NCI-H2029 treated with DMSO at 0.1 percent for 48 hours (cell line): ENCODE measurements at regions not wholly inside any gene's neighbourhood (a gene's known extent, or its start where the extent isn't known, plus 50 kb on each side); places are given as distances from the start of the nearest gene placed in this dataset.
"Not testable (repeated sequence)": the region's sequence is repeated elsewhere in the genome, so short reads cannot be mapped to it uniquely, and the experiment has no call there.

Experiments
- DNase-seq: peaks from one replicate; lab custom pipeline; 2025; lab: John Stamatoyannopoulos, UW

DNA sequence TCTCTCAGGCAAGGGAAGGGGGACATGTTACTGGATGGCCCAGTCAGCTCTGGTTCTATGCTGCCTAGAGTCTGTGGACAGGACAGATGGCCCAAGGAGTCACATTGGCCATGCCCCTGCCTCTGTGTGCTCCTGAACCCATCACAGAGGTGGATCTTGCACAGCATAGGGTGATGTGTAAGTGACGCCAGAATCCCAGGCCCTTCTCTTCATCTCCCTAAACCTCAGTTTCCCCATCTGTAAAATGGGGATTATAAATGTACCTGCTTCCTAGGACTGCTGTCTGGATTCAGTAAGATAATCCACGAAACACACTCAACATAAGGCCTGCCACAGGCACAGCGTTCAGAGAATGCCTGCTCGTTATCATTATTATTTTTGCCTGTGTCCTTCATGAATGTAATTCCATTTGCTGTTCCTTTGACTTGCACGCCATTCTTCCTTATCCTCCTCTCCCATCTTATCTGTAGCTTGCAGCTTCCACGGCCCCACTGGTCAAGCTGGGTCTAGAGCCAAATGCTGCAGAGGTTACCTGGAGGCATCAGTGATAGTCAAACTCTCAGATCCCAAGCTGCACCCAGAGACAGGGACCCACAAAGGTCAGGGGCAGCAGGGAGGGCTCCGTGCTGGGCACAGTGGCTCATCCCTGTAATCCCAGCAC is 207.0 kb downstream of the MN1 start:
- DNase-seq = no peak

GRCh38 chr22:27596133-27596870 is 205.3 kb downstream of the MN1 start:
- DNase-seq = no peak

DNA sequence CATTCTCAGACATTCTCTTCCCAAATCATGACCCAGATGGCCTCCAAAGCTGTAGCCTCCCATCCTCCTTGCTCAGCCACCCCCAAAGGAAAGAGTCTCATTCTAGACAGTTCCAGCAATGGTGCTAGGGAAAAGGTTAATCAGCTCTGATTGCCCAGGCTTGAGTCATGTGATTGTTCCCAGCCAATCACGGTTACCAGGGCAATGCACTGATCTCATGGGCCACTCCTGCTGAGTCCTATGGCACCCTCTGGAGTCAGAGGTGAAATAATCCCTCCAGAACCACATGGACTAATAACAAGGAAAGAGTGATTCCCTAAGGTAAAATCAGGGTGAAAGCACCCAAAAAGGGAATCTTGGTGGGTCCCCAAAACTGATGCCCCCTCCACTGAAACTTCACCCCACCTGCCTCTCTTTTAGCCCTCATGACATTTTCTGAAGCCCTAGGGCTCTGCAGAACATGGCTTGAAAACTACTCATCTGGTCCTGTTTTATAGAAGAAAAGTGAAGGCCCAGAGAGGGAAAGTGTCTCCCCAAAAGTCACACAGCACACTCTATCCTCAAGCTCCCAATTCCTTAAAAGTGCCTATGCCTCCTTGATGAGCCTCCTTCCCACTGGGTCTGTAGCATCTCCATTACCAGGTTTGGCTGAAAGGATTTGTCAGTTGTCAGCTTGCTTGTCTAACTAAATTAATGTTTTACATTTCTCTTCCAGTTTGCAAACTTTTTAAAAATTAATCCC is 203.7 kb downstream of the MN1 start:
- no peak for DNase-seq

GRCh38 chr22:27598792-27599191 is 202.8 kb downstream of the MN1 start:
- DNase-seq = no peak

DNA sequence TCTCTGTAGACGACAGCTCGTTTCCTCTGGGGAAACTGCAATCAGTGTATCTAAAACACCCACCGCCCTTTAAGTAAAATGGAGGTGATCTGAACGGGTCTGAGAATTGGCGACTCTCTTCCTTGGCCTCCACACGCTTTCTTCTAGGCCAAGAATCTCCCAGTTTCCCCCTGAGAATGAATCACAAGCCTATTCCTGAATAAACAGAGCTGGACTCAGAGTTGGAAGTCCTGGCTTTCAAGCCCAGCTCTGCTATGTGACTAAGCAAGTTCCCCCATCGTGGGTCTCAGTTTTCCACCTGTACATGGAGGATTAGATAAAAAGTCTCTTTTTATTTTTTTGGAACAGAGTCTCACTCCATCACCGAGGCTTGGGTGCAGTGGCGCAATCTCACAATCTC is 200.4 kb downstream of the MN1 start:
- no peak for DNase-seq

- no peak for DNase-seq
These were observed 199.2 kb downstream of the MN1 start for GRCh38 chr22:27602390-27602789.

DNA sequence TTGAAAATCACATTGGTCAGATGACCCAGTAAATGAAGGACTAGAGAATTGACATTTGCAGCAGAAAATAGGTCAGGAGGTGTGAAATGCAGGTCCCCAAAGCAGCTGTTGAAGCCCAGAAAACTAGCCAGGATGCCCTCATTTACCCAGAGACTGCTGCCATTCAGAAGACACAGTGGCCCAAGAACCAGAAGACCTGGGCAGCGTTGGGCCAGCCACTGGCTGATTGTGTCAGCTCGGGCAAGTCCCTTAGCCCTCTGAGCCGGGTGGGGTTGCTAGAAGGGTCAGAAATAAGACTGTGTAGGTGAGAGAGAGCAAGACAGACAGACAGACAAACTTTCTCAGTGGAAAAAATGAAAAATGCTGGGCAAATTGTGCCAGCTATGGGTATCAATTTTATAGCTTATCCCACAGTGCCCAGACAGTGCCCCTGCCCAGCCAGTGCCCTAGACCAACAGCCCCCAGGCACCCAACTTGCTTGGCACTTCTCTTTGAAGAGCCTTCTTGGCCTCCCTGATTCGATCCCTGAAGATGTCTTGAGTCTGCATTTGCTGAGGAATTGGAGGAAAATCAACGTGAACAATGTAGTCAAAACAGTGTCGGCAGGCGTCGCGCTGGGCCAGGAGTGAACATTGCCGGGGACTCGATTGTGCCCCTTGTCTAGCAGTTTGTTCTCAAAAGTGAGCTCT is 198.3 kb downstream of the MN1 start:
- no peak for DNase-seq

GRCh38 chr22:27603800-27604144 is 197.8 kb downstream of the MN1 start:
- no peak for DNase-seq

DNA sequence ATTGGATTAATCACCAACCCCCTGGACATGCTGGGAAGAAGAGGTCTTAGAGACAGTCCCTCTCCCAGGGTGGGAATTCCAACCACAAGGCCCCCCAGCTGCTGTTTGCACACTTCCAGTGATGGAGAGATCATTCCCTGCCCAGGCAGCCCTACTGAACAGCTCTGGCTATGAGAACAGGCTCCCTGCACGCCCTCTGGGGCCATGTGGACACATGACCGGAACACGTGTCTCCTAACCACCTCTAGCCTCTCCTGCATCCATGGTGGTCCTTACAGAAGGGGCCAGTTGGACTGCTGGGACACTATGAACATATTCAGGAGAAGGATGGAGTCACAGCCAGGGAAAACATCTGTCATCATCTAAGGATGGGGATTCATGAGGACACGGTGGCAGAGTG is 196.2 kb downstream of the MN1 start:
- no peak for DNase-seq

DNA sequence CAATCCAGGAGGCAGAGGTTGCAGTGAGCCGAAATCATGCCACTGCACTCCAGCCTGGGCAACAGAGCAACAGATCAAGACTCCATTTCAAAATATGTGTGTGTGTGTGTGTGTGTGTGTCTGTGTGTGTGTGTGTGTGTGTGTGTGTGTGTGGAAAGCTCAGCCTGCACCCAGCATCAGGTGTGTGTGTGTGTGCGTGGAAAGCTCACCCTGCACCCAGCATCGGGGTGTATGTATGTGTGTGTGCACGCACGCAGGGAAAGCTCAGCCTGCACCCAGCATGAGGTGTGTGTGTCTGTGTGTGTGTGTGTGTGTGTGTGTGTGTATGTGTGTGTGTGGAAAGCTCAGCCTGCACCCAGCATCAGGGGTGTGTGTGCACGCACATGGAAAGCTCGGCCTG is 193.8 kb downstream of the MN1 start:
- DNase-seq = not testable (repeated sequence)

DNA sequence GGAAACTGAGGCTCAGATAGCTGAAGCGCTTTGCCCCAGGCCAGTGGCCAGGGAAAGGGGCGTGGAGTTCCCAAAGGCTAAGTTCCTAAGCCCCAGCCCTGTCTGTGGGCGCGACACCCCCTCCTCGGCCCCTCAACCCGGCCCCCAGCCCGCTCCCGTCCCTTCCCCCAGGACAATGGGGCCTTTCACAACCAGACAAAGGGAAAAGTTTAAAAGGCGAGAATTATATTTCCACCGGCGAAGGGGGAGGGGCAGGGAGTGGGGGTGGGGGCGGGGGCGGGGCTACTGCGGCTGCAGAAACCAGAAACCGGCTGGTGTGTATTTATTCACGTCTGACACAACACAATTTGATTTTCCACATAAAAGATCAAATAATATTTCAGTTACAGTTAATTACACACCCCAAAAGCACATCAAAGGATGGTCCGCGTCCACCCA is 192.1 kb downstream of the MN1 start:
- no peak for DNase-seq

DNA sequence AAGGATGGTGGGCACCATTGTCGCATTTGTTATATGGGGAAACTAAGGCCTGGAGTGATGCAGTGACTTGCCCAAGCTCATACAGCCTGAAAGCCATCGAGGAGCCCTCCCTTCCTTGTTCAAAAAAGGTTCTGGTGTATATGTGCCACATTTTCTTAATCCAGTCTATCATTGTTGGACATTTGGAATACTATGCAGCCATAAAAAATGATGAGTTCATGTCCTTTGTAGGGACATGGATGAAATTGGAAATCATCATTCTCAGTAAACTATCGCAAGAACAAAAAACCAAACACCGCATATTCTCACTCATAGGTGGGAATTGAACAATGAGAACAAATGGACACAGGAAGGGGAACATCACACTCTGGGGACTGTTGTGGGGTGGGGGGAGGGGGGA is 191.4 kb downstream of the MN1 start:
- not testable (repeated sequence) for DNase-seq

GRCh38 chr22:27610863-27611786 is 190.4 kb downstream of the MN1 start:
- DNase-seq = no peak

DNA sequence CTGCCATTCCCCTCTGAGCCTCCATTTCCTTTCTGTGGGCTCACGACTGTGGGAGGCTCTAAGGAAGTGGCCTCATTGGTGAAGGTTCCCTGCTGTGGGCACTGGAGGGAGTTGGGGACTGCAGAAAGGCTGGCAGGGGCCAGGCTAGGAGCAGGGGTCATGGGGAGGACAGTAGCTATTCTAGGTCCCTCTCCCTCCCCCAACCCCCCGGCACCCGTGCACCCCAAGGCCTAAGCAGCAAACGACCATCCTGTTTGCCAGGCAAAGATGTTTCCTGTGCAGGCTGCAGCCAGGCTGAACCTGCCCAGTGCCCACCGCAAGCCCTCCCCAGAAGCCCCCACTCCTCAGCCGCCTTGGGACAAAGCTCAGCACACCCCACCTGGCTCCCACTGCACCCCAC is 189.4 kb downstream of the MN1 start:
- no peak for DNase-seq

GRCh38 chr22:27613099-27614005 is 188.2 kb downstream of the MN1 start:
- DNase-seq = no peak

GRCh38 chr22:27614006-27614649 is 187.4 kb downstream of the MN1 start:
- no peak for DNase-seq

GRCh38 chr22:27614650-27615007 is 186.9 kb downstream of the MN1 start:
- DNase-seq = no peak

DNA sequence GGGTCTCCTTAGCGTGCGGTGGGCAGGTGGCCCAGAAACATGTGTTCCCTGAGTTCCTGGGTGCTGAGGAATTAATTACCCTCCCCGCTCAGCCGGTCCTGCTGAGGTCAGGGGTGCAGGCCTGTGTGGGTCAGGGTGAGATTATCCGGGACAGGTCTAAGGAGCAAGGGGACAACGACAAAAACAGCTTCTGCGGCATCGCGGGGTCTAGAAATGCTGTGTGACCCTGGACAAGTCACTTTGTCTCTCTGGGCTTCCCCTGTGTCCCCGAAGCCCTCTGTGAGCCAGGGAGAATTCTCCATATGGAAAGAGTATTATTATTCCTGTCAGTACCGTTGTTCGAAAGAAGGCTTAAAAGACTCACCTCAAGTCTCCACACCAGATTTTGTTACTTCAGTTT is 186.1 kb downstream of the MN1 start:
- no peak for DNase-seq

DNA sequence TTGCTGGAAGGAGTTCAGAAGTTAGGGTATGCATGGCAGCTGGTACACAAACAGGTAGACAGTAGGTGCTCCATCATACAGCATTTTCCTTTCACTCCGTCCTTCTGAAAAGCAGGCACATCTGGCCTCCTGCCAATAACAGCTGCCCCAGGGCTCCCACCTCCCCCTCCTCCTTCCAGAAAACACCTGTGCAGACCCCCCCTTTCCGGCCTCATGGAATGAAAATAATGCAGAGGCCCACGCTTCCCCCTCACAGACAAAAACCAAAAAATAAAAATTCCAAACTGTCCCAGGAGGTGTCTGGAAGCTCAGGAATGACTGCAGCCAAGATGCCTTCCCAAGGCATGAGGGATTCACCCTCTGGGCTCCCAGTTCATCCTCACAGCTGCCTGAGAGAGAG is 185.5 kb downstream of the MN1 start:
- no peak for DNase-seq
